Gastroesophageal sphincter (tissue), 3 donors: ENCODE measurements at regions not wholly inside any gene's neighbourhood (a gene's known extent, or its start where the extent isn't known, plus 50 kb on each side); places are given as distances from the start of the nearest gene placed in this dataset.

ENCODE experiments used
- EP300 ChIP-seq: sonication (generic); formaldehyde crosslinking; IDR thresholded peaks from one replicate; pipeline ENCODE4 v1.6.1; 2017; ENCODE audit warnings: antibody characterized with exemption, mild to moderate bottlenecking
- POLR2AphosphoS5 ChIP-seq: sonication (generic); formaldehyde crosslinking; IDR thresholded peaks from one replicate; pipeline ENCODE4 v1.6.1; 2017; ENCODE audit warnings: antibody characterized with exemption
- TF ChIP-seq, protein P1 (sequence below), 4 experiments: fragments of 200-600 bp in 2 of 4; fragments of 450-650 bp in 2 of 4; sonication (generic) in 1 of 4; IDR thresholded peaks; one replicate each; pipeline ENCODE4 v1.5.1; 2017 to 2019; ENCODE audit warnings: antibody characterized with exemption in 4 of 4, mild to moderate bottlenecking in 2 of 4, moderate library complexity in 2 of 4

DNA sequence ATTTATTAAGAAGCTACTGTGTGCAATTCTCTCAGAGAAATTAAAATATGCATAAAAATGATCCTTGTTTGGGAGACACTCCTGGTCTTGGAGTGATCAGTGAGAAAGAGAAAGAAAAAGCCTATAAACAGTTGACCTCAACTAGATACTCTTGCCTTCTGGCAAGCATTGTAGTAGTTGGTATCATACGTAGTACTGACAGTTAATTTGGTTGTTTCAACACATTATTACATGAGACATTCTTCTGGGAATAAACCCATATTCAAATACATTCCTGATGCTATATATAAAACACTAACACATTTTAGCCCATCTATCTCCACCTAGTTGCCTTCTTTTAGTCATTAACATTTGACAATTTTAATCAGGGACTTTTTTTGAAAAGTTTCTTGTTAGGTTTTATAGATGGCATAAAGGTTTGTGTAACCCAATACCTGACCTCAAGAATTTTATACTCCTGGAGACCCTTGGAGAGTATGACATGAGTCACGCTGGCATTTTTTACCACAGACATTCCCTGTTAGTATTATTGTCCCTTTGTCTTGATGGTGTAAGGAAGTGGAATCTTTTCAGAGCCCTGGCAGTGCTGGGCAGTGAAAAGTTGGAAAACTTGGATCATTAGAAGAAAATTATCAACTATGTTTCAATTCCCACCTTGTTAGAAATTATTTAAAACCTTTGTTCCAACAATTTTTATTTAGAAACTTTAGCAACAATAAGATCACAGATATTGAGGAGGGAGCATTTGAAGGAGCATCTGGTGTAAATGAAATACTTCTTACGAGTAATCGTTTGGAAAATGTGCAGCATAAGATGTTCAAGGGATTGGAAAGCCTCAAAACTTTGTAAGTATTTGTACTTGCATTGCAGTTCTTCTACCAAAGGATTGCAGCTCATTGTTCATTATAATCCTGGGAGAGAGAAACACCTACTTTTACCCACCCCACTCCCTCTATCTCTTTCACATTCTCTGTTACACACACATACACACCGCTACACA is 167.1 kb upstream of the PACRGL start:
- TF ChIP-seq, protein P1, sequence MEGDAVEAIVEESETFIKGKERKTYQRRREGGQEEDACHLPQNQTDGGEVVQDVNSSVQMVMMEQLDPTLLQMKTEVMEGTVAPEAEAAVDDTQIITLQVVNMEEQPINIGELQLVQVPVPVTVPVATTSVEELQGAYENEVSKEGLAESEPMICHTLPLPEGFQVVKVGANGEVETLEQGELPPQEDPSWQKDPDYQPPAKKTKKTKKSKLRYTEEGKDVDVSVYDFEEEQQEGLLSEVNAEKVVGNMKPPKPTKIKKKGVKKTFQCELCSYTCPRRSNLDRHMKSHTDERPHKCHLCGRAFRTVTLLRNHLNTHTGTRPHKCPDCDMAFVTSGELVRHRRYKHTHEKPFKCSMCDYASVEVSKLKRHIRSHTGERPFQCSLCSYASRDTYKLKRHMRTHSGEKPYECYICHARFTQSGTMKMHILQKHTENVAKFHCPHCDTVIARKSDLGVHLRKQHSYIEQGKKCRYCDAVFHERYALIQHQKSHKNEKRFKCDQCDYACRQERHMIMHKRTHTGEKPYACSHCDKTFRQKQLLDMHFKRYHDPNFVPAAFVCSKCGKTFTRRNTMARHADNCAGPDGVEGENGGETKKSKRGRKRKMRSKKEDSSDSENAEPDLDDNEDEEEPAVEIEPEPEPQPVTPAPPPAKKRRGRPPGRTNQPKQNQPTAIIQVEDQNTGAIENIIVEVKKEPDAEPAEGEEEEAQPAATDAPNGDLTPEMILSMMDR (IDR thresholded peaks at IDR 0.05) = no peak
- TF ChIP-seq EP300 (no peak), POLR2AphosphoS5 (no peak)
